PC-3 (cell line): ENCODE measurements at regions not wholly inside any gene's neighbourhood (a gene's known extent, or its start where the extent isn't known, plus 50 kb on each side); places are given as distances from the start of the nearest gene placed in this dataset.

Experiments
- ATAC-seq: fragments of 200-7000 bp; cut with Tn5 transposase; 2 replicates; pipeline ENCODE4 v1.9.1; 2020; ENCODE audit warnings: mild to moderate bottlenecking, moderate library complexity
- BruUV-seq: library from RNA; stranded (reverse); fragments of 400-500 nt; replicated peaks from 2 replicates; lab custom pipeline; 2021; lab: Mats Ljungman, UMichigan
- CTCF ChIA-PET: fragments of 300-600 bp; sonication (Branson Sonifier 250); formaldehyde crosslinking; loops from one replicate; lab custom pipeline; 2022; ENCODE audit warnings: antibody characterized with exemption; lab: Charles Lee
- POLR2A ChIA-PET: fragments of 300-600 bp; sonication (Branson Sonifier 250); formaldehyde crosslinking; loops from one replicate; lab custom pipeline; 2022; ENCODE audit warnings: antibody characterized with exemption; ENCODE audit not compliant: unreplicated experiment; lab: Charles Lee
- DNase-seq: peaks from one replicate; pipeline ENCODE4 v3.0.0-alpha.2; 2015
- H2AFZ ChIP-seq: fragments of 300-600 bp; sonication (generic); 2 replicates; pipeline ENCODE4 v1.6.0; 2016; ENCODE audit warnings: antibody characterized with exemption, low read length
- H3F3A ChIP-seq: fragments of 300-600 bp; sonication (generic); one replicate; pipeline ENCODE4 v1.6.0; 2017; ENCODE audit warnings: antibody characterized with exemption, low read length, control low read depth, mild to moderate bottlenecking; ENCODE audit not compliant: unreplicated experiment
- H3K27ac ChIP-seq: fragments of 300-600 bp; sonication (generic); 2 replicates; pipeline ENCODE4 v1.5.1; 2016; ENCODE audit warnings: mild to moderate bottlenecking, low read length
- H3K27me3 ChIP-seq: fragments of 300-600 bp; sonication (generic); 2 replicates; pipeline ENCODE4 v1.6.1; 2016; ENCODE audit warnings: low read length, mixed read lengths
- H3K36me3 ChIP-seq: fragments of 300-600 bp; sonication (generic); 2 replicates; pipeline ENCODE4 v1.6.1; 2016; ENCODE audit warnings: low read depth, mixed run types, low read length, mixed read lengths
- H3K4me1 ChIP-seq: fragments of 300-600 bp; sonication (generic); 2 replicates; pipeline ENCODE4 v1.5.1; 2016; ENCODE audit warnings: low read length; ENCODE audit not compliant: insufficient read depth
- H3K4me2 ChIP-seq: fragments of 300-600 bp; sonication (generic); 2 replicates; pipeline ENCODE4 v1.6.0; 2016; ENCODE audit warnings: low read length
- H3K4me3 ChIP-seq: fragments of 300-600 bp; sonication (generic); 2 replicates; pipeline ENCODE4 v1.5.1; 2016; ENCODE audit warnings: mild to moderate bottlenecking, low read length, mixed read lengths
- H3K79me2 ChIP-seq: fragments of 300-600 bp; sonication (generic); 2 replicates; pipeline ENCODE4 v1.6.1; 2017; ENCODE audit warnings: low read length, mixed read lengths
- H3K9ac ChIP-seq: fragments of 300-600 bp; sonication (generic); 2 replicates; pipeline ENCODE4 v1.6.0; 2016; ENCODE audit warnings: mild to moderate bottlenecking, low read length
- H3K9me2 ChIP-seq: fragments of 300-600 bp; sonication (generic); replicated peaks from 2 replicates; pipeline ENCODE4 v1.6.1; 2016; ENCODE audit warnings: mixed run types, low read length, mixed read lengths
- H3K9me3 ChIP-seq: fragments of 300-600 bp; sonication (generic); 2 replicates; pipeline ENCODE4 v1.6.1; 2016; ENCODE audit warnings: low read length, mixed read lengths
- H4K20me1 ChIP-seq: fragments of 300-600 bp; sonication (generic); 2 replicates; pipeline ENCODE4 v1.6.1; 2016; ENCODE audit warnings: low read length, mixed read lengths
- EZH2 ChIP-seq: fragments of 300-600 bp; sonication (generic); IDR thresholded peaks from one replicate; pipeline ENCODE4 v1.6.1; 2017; ENCODE audit warnings: antibody characterized with exemption, mild to moderate bottlenecking, low read length; ENCODE audit not compliant: unreplicated experiment
- EZH2phosphoT487 ChIP-seq: fragments of 300-600 bp; sonication (generic); IDR thresholded peaks from 2 replicates; pipeline ENCODE4 v1.6.1; 2018; ENCODE audit warnings: mild to moderate bottlenecking, antibody characterized with exemption, low read length, borderline replicate concordance
- intact Hi-C: fragments of 100-400 bp; cut with micrococcal nuclease; formaldehyde crosslinking; loops from 2 replicates; pipeline ENCODE4 v1.9.0; 2023
- TF ChIP-seq, protein P1 (sequence below): fragments of 300-600 bp; sonication (generic); conservative IDR thresholded peaks from 2 replicates; pipeline ENCODE4 v1.5.1; 2017; ENCODE audit warnings: antibody characterized with exemption, low read depth, mild to moderate bottlenecking, low read length

DNA sequence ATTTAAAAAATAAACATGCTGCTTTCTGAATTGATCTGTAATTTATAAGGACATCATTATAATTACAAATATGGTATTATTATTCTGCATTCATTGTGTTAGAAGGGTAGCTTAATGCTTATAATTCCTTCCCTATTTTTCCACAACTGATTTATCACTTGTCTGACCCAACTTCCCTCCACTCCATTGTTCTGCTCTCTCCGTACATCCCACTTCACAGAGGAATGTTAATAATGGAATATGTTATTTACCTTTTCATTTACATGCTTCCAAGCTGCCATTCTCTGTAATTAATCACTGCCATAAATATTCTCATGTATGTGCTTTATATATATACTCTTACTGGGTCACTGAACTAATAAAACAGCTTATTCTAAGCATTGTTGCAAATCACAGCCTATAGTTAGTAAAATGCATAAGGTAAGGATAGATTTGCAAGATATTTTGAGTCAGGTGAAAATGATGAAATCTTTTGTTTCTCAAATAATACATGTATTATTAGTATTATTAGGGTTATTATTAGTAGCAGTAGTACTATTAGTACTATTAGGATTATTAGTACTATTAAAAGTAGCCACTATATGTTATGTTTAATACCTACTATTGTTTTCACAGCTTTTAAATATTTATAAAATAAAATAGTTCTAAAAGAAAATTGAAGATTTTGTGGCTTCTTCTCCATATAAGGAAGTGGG, 70.6 kb upstream of the NEK7 start:
- Histone ChIP-seq H3K9me2 (no peaks in the 10 kb centered on the region), H3K4me1 (no peaks in the 10 kb centered on the region), H3K9me3 (no peaks in the 10 kb centered on the region), H3K79me2 (no peaks in the 10 kb centered on the region), H3K27me3 (no peaks in the 10 kb centered on the region), H2AFZ (no peak overlapping the region), H3K9ac (no peak overlapping the region), H3K4me3 (no peak overlapping the region), H3K27ac (no peak overlapping the region), H3K36me3 (no peaks in the 10 kb centered on the region), H4K20me1 (no peaks in the 10 kb centered on the region), H3K4me2 (no peak overlapping the region), H3F3A (no peaks in the 10 kb centered on the region)
- no TSS peak for BruUV-seq
- intact Hi-C loops = loop anchor here (10.0 kb wide), 1 partner anchor 599 kb away; no protein-coding TSS in a partner anchor
- DNase-seq (no peak), ATAC-seq (no peak)
- ChIA-PET CTCF (no interaction called here), POLR2A (interaction anchor here (0.6 kb wide), 1 partner anchor 465 kb away, joined by 4 read pairs; no protein-coding TSS in a partner anchor)
- TF ChIP-seq, protein P1, sequence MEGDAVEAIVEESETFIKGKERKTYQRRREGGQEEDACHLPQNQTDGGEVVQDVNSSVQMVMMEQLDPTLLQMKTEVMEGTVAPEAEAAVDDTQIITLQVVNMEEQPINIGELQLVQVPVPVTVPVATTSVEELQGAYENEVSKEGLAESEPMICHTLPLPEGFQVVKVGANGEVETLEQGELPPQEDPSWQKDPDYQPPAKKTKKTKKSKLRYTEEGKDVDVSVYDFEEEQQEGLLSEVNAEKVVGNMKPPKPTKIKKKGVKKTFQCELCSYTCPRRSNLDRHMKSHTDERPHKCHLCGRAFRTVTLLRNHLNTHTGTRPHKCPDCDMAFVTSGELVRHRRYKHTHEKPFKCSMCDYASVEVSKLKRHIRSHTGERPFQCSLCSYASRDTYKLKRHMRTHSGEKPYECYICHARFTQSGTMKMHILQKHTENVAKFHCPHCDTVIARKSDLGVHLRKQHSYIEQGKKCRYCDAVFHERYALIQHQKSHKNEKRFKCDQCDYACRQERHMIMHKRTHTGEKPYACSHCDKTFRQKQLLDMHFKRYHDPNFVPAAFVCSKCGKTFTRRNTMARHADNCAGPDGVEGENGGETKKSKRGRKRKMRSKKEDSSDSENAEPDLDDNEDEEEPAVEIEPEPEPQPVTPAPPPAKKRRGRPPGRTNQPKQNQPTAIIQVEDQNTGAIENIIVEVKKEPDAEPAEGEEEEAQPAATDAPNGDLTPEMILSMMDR = no peak
- TF ChIP-seq EZH2 (no peak), EZH2phosphoT487 (no peak)

DNA sequence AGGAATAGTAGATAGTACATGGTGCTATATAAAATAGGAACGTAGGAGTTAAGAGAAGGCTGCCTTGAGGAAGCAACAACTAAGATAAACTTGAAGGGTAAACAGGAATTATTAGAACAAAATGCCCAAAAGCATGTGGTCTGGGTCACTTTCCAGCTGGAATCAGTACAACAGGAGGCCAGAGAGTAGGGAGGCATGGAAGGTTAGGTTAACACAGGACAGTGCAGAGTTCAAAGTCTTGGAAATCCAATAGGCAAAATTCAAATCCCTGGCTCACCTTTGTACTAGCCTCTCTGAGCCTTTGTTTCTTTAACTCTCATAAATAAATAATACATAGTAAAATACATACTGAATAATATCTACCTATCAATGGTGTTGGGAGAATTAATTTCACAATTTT, 69.0 kb upstream of the NEK7 start:
- Histone ChIP-seq H3K4me1 (no peaks in the 10 kb centered on the region), H3K27ac (no peak overlapping the region), H3K79me2 (no peaks in the 10 kb centered on the region), H3K36me3 (no peaks in the 10 kb centered on the region), H2AFZ (no peak overlapping the region), H3K9me2 (no peaks in the 10 kb centered on the region), H3F3A (no peaks in the 10 kb centered on the region), H3K9ac (no peak overlapping the region), H3K9me3 (no peaks in the 10 kb centered on the region), H3K4me3 (no peak overlapping the region), H3K4me2 (no peak overlapping the region), H3K27me3 (no peaks in the 10 kb centered on the region), H4K20me1 (no peaks in the 10 kb centered on the region)
- no peak for DNase-seq
- no peak for ATAC-seq
- ChIA-PET CTCF (interaction anchor here (0.6 kb wide), 1 partner anchor 8 kb away, joined by 6 read pairs; no protein-coding TSS in a partner anchor), POLR2A (no interaction called here)
- TF ChIP-seq EZH2phosphoT487 (no peak), EZH2 (no peak)
- TF ChIP-seq, protein P1 = no peak
- intact Hi-C loops = loop anchor here (1.0 to 10.0 kb wide), 3 partner anchors 69 to 597 kb away; partner anchors contain the start of gene NEK7
- no TSS peak for BruUV-seq
